HFF-Myc (cell line): ENCODE measurements at regions not wholly inside any gene's neighbourhood (a gene's known extent, or its start where the extent isn't known, plus 50 kb on each side); places are given as distances from the start of the nearest gene placed in this dataset.

ENCODE experiments used
- DNase-seq: peaks from one replicate; pipeline ENCODE4 v3.0.0-alpha.2; 2011; ENCODE audit warnings: low read depth; ENCODE audit errors: extremely low read depth
- H3K4me3 ChIP-seq: replicated peaks from 2 replicates; pipeline ENCODE4 v1.5.1; 2011; ENCODE audit warnings: low read depth, mild to moderate bottlenecking, control low read depth, low read length
- CTCF ChIP-seq: IDR thresholded peaks from 2 replicates; pipeline ENCODE4 v1.5.1; 2012; ENCODE audit warnings: mild to moderate bottlenecking, low read depth, low read length, control low read depth; ENCODE audit errors: missing control alignments

GRCh38 chr11:95693298-95693697 is 96.3 kb downstream of the FAM76B start:
- no peak for DNase-seq
- no peak overlapping the region for H3K4me3 ChIP-seq
- TF ChIP-seq CTCF = no peak

DNA sequence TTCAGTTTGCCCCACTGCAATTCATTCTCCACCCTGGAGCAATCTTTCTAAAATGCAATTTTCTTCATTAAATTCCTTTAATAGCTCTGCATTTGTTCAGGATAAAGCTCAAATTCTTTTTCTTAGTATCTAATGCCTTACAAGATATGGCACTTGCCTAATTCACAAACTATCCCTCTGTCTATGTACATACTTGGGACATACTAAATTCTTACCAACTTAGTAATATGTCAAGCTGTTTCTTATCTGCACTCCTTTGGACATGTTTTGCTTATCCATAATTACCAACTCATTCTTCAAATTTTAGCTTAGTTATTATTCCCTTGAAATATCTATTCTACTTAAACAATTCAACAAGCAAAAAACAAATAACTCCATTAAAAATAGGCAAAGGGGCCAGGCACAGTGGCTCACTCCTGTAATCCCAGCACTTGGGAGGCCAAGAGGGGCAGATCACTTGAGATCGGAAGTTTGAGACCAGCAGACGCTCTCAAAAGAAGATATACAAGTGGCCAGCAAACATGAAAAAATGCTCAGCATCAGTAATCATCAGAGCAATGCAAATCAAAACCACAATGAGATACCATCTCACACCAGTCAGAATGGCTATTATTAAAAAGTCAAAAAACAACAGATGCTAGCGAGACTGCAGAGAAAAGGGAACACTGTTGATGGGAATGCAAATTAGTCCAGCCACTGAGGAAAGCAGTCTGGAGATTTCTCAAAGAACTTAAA is 96.9 kb downstream of the FAM76B start:
- H3K4me3 ChIP-seq = no peak overlapping the region
- TF ChIP-seq CTCF = no peak
- DNase-seq = no peak

DNA sequence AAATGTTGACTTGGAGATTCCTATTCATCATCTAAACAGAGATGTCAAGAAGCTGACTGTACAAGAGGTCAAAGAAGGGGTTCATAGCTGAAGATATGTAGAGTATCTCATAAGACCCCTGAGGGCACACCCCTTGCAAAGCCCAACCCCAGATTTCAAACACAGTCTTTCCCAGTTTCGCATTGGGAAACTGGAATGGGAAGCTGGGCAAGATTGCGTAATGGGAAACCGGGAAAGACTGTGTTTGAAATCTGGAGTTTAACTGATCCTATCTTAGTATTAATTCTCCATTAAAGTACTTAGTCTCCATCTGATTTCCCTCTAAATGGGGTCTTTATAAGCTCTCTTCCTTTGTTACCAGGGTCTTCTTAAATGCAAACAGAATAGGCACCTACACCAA is 99.5 kb downstream of the FAM76B start:
- no peak for DNase-seq
- TF ChIP-seq CTCF = no peak
- no peak overlapping the region for H3K4me3 ChIP-seq

DNA sequence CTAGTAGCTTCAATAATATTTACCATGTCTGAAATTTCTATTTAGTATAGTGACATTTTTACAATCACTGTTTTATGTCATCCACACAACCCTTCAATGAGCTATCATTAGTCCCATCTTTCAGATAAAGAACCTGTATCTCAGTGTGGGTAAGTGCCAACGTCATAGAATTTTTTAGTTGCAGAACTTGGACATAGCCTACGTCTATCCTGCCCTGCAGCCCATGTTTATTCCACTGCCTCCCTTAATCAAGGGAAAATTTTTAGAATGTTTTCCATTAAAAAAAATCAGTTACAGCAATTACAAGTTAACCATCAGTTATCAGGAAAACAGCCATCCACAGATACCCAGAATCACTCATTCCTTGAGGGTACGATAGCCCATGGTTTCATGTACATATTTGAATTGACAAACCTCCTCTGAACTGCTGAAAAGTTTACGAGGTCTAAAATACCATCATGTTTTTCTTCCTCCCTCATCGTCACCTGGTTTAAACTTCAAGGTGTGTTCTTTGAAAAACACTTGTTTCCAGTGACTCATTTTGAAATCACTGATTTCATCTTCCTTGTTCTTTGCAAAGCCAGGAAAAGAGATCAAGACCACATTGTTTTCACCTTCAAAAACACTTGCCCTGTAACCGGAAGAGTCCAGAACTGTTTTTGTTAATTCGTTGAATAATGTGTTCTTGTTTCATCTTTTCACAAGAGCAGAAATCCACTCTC is 100.9 kb downstream of the FAM76B start:
- no peak for TF ChIP-seq CTCF
- H3K4me3 ChIP-seq = no peak overlapping the region

DNA sequence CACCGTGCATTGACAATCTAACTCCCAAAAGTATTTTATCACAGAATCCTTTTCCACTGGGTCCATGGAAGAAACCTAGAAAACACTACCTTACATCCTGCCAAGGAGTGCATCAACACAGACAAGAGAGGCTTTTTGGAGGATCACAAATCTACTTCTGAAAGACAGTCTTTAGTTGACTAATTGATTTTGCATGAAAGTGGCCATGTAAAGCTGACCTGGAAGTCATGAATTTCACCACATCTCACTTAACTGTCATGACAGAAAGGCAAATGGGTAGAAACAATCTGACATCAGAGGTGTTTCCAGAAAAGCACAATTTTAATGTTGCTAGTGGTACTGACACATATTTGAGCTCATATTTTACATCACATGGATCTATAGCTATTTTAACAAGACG is 101.6 kb downstream of the FAM76B start:
- no peak overlapping the region for H3K4me3 ChIP-seq
- DNase-seq = no peak
- TF ChIP-seq CTCF = no peak

More for the DNA sequence above, 100.9 kb downstream of the FAM76B start:
- DNase-seq = no peak

GRCh38 chr11:95686265-95686664 is 103.3 kb downstream of the FAM76B start:
- H3K4me3 ChIP-seq = no peak overlapping the region
- DNase-seq = no peak
- no peak for TF ChIP-seq CTCF

DNA sequence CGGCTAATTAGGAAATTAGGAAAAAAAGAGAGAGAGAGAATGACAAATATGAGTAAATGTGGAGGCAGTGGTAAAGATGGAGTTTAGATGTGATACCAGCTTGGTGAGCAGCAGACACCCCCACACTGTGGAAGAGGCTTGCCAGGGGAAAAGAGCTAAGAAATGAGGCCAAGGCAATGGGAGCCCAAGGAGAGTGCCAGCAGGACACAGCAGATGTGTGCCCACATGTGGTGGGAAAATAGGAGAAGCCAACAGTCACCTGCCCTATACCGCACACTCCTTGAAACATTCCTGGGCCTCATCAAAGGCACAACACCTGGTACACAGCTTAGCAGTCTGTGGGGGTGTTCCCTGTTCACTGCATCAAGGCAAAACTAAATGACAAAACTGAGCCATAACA is 104.9 kb downstream of the FAM76B start:
- DNase-seq = no peak
- H3K4me3 ChIP-seq = no peak overlapping the region
- no peak for TF ChIP-seq CTCF
